ENCODE measurements at regions not wholly inside any gene's neighbourhood (a gene's known extent, or its start where the extent isn't known, plus 50 kb on each side); places are given as distances from the start of the nearest gene placed in this dataset.
A peak's percentile ranks its signal among the peaks of the same experiment; 100 is the strongest.

DNA sequence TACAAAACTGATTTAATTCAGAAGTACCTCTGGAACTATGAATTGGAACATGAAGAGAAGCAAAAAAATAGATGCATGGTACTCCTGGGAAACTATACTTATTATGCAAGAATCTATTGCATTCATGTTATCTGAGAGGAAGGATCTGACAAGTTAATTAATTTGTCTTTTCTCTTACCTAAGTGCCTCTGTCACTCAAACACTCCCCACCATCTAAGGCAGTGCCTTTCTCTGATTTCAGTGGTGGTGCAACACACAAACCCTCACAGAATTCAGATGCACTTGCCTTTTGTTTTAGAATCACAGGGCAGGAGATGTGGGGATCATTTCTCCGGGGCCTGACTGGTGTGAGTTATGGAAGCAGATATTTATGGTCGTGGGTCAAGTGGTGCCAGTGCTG, 52.5 kb upstream of the C9orf72 start:
- no peak for DNase-seq

DNA sequence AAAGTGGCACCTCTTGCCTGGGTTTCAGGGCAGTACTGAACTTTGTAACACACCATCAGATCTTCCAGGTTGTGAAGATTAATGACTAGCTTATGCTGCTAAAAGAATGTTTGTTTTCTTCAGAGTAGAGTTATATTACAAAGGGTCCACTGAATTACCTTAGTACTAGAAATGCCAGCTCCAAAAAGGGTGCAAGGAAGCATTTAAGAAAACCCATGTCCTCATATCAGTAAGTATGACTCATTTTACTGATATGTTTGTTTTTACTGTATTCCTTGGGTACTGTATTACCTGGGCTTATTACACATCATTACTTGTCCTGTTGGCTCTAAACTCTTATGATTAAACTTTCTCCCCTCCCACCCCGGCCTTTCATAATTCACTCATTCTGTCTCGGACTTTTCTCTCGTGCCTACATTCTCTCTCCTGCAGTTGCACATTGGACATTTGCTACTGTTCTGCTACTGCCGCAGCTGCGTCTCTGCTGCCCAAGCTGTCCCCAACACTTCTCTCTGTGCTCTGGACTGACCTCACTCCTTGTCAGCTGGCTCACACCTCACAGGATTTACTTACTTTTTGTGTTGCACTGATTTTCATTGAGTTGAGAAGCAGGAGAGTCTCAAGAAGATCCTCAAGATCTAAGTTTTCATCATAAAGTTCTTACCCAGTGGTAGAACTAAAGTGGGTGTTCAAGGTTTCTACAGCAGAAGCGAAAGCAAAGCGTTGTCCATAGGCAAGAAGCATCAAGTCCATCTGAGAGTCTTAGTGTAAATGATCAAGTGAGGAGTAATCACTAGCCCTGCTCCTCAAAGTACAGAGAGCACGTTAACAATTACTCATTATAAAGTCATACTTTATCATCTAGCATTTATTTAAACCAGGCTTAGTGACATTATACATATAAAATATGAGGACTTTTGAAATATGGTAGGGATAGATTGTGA, 53.2 kb upstream of the C9orf72 start:
- no peak for DNase-seq

DNA sequence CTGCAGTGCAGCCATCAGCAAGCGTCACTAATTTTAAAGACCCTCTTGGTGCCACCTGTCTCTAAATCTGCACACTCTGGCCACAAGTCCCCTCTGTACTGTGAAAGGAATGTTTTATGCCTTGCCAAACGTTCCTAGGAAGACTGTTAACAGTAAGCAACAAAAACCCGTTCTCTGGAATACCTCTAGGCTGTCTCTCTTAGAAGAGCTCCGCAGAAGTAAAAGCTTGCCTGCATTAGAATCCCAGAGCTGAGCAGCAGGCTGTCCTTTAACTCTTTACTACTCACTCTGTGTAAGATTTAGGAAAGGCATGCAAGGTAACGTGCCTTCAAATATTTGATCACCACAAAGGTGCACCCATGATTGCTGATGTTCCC, 53.9 kb upstream of the C9orf72 start:
- DNase-seq, result no peak

- DNase-seq, result no peak
Measured at GRCh38 chr9:27628311-27628710, 55.0 kb upstream of the C9orf72 start.

GRCh38 chr9:27629425-27629824, 56.1 kb upstream of the C9orf72 start:
- no peak for DNase-seq

GRCh38 chr9:27632254-27632653, 59.0 kb upstream of the C9orf72 start:
- DNase-seq, result no peak

DNA sequence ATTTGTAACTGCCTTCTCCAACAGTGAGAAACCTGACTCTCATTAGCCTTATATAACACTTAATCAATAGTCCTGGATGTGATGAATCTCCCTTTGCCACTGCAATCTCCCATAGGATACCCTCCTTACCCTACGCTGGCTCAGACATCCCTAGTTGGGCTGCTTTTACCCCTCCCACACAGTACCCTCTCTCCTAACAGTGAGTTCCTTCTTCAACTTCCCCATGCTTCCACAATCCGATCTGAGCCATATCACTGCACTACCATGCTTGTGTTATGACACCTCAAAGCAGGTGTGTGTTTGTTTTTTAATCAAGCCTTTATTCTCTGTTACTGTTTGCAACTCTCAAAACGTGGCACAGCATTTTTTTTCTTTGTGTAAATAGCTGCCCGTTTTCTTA, 60.5 kb upstream of the C9orf72 start:
- DNase-seq, result no peak

- no peak for DNase-seq
Measured at GRCh38 chr9:27634879-27635278, 61.6 kb upstream of the C9orf72 start.

DNA sequence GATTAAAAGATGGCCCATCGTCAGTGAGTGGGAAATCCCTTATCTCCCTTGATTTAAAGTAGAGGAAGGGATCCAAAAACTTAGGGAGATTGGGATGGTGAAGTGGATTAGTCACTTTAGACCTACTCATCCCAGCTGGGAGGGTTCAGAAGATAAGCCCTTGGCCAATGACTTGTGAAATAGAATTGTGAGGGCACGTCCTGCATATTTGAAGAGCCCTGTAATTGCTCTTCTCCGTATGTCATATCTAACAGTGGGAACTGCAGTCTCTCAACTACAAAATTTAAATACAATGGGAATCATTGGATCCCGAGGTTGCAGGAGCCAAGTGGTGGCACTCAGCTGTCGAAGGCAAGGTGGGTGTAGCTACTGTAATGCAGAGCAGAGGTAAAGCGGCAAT, 65.4 kb upstream of the C9orf72 start:
- no peak for DNase-seq

- DNase-seq, result no peak
Measured at GRCh38 chr9:27645161-27645840, 72.0 kb upstream of the C9orf72 start.

DNA sequence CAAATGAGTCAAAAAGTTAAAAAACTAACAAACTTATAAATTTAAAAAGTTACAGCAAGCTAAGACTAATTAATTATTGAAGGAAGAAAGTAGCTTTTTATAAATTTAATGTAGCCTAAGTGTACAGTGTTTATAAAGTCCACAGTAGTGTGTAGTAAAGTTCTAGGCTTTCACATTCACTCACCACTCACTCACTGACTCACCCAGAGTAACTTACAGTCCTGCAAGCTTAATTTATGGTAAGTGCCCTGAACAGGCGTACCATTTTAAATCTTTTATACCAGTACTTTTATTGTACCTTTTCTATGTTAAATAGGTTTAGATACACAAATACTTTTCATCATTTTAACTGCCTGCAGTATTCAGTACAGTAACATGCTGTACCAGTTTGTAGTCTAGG, 80.0 kb upstream of the C9orf72 start:
- DNase-seq, result no peak

- DNase-seq, result no peak
Measured at GRCh38 chr9:27653957-27654356, 80.7 kb upstream of the C9orf72 start.

DNA sequence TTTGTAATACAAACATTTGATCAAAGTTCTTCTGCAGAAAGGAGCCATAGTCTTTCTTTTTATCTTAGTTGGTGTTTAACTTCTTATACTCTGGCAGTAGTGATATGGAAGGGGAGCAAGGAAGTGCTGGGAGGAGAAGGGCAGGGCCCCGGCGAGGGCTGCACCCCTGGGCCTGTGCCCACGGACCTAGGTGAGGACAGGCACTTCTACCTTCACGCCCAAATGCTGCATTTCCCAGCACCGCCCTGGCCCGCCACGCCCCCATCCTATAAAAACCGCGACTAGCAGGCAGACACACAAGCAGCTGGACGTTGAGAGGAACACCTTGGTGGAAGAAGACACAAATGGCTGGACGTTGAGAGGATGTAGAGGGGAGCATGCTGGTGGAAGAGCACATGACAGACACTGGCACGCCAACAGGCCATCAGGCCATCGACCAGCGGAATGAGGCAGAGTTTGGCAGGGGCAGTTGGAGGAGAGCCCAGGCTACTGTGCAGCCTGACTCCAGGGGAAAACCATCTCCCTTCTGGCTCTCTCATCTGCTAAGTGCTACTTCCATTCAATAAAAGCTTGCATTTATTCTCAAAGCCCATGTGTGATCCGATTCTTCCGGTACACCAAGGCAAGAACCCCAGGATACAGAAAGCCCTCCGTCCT, 81.5 kb upstream of the C9orf72 start:
- no peak for DNase-seq

- DNase-seq, result no peak
Measured at GRCh38 chr9:27655441-27655840, 82.2 kb upstream of the C9orf72 start.

- DNase-seq, result no peak
Measured at GRCh38 chr9:27659001-27659400, 85.7 kb upstream of the C9orf72 start.

- no peak for DNase-seq
Measured at GRCh38 chr9:27659571-27659970, 86.3 kb upstream of the C9orf72 start.

DNA sequence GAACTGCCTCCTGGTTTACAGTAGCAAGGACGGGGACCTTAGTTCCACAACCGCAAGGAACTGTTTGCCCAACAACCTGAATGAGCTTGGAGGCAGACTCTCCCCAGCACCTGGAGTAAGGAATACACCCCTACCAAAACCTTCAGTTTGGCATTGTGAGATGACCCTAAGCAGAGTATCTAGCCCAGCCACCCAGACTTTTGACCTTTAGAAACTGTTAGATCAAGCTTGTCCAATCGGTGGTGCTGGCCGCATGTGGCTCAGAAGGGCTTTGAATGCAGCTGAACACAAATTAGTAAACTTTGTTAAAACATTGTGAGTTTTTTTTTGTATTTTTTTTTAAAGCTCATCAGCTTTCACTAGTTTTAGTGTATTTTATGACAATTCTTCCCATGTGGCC, 86.9 kb upstream of the C9orf72 start:
- no peak for DNase-seq

DNA sequence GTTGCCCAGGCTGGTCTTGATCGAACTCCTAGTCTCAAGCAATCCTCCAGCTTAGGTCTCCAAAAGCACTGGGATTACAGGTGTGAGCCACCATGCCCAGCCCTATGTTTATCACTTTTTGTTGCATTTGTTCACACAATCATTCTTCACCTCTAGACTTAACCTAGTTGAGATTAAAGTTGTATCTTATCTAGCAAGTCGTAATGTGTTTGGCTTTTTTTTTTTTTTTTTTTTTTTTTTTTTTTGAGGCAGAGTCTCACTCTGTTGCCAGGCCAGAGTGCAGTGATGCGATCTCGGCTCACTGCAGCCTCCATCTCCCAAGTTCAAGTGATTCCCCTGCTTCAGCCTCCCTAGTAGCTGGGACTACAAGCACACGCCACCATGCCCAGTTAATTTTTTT, 90.2 kb upstream of the C9orf72 start:
- no peak for DNase-seq

DNA sequence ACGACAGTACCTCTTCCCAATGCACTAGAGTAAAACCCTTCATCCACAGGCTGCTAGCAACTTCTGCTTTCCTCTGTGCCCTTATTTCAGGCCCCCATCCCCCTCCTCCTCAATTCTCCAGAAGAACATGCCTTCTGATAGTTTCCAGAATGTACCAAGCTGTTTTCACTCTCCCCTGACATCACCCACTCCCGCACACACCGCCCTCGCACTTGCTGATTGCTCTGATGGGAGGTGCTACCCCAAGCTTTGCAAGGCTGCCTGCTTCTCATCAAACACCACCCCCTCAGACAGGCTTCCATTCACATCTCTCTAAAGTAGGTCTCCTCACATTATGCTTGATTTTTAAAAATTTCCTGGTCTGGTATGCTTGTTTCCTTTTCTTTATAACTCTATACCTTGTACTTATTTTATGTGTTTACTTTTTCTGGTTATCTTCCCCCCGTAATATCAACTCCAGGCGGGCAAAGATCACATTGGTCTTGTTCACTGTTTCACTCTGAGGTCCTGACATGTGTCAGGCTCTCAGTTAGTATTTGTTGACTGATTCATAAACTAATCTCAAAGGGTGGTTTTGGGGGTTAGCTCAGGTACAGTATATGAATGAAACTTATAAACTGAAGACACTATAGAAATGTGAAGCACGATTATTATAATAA, 91.0 kb upstream of the C9orf72 start:
- no peak for DNase-seq

DNA sequence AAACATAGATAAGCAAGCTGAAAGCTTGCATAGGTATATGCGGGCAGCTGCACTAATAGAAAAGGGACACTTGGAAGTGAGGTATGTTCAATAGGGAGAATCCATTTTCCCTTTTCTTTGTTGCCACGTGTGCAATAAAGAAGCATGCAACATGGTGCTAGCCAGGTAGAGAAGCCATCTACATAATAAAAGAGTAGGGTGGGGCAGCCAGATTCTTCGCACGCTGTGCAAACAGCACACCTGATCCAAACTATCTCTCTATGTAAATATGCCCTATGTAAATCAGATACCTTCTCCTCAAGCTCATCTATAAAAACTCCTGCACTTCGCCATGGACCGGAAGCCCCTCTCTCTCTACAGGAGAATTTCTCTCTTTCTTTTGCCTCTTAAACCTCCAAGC, 91.9 kb upstream of the C9orf72 start:
- DNase-seq, result no peak

DNA sequence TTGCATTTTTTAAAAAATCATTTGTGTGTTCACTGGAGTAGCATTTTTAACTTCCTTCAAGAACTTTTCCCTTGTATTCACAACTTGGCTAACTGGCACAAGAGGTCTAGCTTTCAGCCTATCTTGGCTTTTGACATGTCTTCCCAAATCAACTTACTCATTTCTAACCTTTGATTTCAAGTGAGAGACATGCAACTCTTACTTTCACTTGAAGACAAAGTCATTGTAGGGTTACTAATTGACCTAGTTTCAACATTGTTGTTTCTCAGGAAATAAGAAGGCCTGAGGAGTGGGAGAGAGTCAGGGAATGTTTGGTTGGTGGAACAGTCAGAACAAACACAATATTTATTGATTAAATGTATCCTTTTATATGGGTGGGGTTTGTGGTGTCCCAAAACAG, 95.0 kb upstream of the C9orf72 start:
- no peak for DNase-seq

DNA sequence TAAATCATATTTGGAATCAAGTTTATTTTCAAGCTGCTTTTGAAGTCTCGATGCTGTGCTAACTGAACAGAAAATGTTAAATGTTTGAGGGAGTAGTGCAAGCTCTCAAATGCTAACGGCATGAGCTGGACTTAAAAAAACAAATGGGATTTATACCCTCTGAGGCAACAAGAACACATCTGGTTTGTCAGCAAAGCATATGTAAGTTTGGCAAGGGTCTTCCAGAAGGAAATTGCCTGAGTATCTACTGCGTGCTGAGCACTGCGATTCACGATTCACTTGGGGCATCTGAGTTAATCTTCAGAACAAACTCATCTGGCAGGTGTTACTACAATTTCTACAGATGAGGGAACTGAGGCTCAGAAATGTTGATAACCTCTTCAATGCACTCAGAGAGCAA, 98.4 kb upstream of the C9orf72 start:
- DNase-seq, result peak; percentile 19

All from muscle of arm (tissue), 1 donor.